Cerebellar cortex (tissue), 1 donor: ENCODE measurements at regions not wholly inside any gene's neighbourhood (a gene's known extent, or its start where the extent isn't known, plus 50 kb on each side); places are given as distances from the start of the nearest gene placed in this dataset.

Experiments used
- DNase-seq: peaks from one replicate; pipeline ENCODE4 v3.0.0-alpha.2; 2015; ENCODE audit warnings: low spot score

DNA sequence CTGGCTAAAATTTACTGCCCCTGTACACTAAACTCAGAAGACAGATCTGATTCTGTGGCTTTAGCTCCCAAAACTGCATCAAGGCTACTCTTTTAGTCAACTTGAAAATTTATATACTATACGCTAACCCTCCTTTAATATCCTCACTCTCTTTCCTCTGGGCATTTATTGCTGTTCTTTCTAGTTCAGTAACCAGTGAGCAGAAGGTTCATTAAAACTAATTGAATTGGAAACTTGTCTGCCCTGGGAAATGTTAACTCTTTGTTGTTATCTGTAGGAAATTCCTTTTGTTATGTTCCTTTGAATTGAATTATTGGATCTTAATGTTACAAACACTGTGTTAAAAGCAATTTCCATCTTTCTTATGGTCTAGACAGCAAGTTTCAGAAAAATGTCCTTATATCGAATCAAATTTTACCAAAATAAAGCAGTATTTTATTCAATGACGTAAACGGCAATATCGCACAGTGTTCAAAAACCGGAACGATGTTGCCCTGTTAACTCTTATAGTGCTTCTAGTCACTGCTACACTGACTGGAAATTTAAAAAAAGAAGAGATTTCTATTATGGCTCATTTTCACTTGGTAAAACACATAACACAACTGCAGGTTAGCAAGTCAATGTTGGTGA is 168.3 kb downstream of the NR4A2 start:
- DNase-seq: no peak

DNA sequence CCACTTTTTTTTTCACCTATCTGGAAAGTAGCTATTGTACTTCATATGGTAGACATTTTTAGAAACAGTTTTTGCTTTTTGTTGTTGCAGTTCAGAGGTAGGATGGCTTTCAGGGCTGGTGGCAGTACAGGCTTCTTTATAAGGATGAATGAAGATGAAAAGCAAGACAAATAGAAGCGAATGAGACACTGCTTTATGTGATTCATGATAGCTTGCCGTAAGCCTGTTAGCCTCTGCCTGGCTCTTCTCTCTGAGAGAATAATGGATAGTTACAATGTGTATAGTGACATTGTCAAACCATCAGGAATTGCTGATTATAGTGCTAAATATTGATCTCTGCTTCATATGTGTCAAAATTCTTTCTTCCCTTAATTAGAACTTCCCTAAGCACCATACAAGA is 173.7 kb downstream of the NR4A2 start:
- DNase-seq: no peak

DNA sequence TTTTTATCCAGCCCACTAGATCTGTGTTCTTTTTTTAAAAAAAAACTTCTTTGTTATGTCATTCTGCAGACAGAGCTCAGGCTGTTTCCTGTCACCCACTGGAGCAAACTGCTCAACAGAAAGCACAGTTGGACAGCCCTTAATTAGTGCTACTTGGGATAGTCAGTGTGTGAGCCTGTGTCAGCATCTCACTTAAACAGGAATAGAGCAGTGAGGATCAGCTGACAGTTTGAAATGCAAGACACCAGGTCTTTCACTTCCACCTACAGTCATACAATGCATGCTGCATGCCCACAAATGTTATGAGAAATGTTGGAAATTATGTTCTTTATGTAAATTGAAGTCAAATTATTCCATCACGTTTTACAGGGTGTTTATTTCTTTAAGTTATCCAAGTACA is 174.9 kb downstream of the NR4A2 start:
- DNase-seq: no peak

DNA sequence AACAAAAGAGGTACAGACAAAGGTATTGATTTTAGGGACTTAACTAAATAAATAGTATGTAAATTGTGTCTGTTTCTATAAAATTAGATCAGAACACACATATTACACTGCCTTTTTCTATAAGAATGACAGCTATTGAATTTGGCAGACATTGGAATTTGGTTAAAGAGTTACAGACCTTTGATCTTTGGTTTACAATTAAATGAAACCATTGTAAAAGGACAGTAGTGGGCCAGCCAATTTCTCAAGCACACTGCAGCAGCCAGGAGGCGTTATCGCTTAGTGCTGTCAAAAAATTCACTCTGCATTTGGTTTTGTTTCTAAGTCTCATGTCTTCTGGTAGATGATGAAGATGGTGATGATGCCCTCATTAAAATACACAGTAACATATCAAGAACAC is 175.9 kb downstream of the NR4A2 start:
- DNase-seq: no peak

DNA sequence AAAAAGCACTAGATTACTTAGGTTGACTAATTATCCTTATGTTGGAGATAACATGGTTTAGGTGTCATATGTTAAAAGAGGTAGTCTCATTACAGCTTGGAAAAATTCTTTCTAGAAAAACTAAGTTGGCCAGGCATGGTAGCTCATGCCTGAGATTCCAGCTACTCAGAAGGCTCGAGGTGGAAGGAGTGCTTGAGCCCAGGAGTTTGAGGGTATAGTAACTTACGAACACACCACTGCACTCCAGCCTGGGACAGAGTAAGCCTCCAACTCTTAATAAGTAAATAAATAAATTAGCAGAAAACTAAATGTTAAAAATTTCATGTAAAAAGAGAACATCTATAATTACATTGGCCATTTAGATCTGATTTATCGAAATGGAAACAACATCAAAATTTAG is 177.2 kb downstream of the NR4A2 start:
- no peak for DNase-seq

DNA sequence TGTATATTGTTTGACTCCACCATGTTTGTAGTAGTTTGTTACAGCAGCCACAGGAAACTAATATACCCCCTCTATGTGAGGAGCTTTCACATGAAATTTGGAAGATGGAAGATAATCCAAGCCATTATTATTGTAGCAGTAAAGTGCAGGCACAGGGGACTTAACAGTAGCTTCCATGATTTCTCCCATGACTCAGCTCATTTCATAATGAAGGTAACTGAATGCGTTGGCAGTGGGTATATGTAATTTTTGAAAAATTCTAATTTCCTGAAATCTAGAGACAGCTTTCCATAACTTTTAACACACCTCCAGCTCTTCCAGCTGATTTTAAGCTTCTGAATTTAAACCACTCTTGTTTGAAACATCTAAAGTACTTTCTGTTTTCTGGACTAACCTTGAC is 181.2 kb downstream of the NR4A2 start:
- no peak for DNase-seq

DNA sequence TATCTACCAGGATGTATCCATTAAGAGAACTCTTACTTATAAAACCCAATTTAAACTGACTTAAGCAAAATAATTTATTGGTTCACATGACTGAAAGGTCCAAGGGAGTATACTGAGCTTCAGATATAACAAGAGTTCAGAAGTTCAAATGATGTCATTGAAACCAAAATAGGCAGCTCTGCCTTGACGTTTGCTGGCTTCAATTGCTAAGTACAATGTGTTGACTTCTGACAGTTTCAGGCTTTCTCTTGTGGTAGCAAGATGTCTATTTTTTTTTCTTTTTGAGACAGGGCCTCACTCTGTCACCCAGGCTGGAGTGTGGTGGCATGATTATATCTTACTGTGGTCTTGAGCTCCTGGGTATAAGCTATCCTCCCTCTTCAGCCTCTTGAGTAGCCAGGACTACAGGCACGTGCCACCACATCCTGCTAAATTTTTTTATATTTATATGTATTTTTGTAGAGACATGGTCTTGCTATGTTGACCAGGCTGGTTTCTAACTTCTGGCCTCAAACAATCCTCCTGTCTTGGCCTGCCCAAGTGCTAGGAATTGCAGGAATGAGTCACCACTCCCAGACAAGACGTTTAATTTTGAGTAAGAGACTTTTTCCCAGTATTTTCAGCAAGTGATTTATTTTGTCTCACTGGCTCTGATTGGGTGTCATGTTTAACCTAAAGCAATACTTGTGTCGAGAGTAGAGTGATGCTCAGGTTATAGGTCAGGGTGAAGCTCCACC is 184.8 kb downstream of the NR4A2 start:
- DNase-seq: no peak

DNA sequence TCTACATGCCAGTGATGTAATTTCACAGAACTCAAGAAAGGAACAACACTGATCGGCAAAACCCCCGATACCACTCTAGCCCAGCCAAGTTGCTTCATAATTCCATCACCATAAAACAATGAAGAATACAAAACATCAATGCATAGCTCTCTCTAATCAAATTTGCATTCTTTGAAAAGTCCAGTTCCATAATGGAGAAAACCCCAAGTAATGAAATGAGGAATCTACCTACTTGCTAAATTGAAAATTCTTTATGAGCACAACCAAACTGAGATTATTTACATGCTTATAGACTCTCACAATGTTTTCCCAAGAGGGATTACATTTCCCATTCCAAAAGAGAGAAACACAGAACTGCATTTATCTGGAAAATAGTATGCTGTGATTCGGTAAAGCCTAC is 186.5 kb downstream of the NR4A2 start:
- no peak for DNase-seq

DNA sequence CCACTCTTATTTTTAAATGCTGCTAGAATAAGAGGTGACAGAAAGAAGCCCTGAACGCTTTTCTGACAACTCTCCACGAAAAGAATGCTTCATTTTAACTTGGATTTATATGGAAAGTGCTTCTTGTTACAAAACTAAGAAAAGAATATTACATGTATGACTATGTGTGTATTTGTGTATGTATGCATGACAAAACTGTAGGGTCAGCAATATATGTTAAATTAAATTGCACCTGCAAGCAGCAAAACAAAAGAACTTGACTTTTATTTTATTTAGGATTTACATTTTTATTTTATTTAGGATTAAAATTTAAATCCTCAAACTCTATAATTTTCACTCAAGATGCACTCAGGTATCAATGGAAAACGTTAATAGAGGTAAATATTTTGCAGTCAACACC is 187.1 kb downstream of the NR4A2 start:
- DNase-seq: no peak

DNA sequence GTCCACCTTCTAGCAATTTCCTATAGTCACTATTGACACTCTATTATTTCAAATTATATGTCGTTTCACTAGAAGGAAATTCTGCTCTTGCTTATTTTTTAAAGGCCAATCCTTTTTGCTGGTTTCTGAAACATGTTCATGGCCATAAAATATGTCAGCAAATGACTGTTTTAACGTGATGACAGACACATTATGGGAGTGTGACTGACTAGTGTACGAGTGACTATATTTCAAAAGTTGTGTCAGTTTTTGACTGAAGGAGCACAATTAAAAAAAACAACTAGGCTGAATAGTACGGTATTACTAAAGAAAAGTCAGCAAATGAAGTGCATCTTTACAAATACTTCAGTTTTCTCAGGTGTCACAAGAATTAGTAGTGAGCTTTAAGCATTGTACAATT is 196.0 kb downstream of the NR4A2 start:
- DNase-seq: no peak

DNA sequence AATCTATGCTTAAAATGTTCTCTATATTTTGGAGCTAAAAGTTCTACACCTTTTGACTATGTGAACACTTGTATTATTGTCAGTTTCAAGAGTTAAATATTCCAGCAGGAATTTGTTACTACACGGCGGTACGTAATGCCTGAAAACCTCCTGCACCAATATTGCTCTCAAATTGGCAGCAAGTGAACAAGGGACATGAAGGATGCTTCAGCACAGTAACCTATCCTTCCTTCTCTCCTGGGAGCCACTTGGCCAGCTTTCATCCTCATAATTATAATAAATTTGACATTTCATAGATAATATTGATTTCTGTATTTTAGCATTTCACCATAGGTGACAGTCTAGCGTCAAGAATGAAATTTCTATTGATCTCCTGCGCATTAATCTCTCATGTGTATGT is 197.6 kb downstream of the NR4A2 start:
- no peak for DNase-seq

DNA sequence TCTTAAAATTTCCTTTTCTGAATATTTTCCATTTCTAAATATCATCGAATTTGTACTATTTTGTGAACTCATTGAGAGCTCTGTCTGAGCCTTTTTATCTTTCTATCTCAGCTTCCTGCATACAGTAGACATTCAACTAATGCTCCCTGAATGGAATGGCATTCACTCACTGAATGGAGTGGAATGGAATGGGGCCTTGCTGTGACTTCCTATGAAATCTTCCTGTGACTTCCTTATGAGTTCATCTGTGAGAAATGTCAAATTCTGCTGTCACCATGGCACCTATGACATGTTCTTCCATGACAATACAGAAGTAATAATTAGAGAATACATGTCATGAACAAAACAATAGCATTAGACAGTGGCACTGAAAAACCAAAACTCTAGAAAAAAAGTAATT is 199.6 kb downstream of the NR4A2 start:
- DNase-seq: no peak

DNA sequence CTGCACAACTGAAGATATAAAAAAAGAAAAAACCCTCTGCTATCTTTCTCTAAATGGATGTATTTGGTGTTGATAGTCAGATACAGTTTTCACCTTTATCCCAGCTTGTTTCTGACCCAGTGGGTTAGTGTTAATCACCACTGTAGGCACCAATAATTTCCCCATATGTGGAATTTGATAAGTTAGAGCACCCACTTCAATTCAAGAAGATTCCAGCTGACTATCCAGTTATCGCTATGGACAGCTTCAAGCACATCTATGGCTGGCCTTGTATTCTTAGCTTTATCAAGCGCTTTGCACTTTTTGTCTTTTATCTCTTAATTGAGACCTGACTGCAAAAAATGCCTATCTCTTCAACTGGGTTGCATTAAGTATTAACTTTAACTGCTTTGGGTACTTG is 200.4 kb downstream of the NR4A2 start:
- no peak for DNase-seq

DNA sequence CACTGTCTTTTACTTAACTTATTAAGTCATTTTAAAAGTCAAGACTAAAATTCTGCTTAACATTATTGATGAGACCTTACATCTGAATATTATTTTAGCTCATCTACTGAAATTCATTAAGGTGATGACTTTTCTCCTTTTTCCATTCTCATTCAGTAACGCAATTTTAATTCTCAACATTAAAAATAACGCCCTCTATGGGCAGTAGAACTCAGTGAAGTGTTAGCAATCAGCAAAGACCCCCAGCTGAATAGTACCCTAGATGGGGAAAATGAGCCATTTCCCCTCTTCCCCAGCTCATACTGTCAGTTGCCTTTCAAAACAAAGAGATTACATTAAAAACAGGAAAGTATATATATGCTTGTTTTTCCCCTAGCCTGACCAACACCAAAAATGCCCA is 203.3 kb downstream of the NR4A2 start:
- no peak for DNase-seq

DNA sequence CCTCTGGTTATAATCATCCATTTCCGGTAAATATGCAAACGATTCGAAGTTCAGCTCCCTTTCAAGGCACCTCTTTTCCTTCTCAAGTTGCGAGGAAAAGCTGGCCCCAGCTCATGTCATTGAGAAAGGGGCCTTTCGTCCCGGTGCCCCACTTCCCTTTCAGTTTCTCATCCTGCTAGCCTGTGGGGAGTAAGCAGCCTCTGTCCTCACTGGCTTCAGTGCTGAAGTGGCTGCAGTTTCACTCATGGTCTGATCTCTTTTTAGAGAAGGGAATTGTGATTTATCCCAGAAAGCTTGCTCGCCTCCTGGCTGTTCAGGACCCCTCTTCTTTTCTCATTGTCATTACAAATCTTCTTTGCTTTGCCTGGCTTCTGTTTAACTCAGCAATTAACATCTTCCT is 207.5 kb downstream of the NR4A2 start:
- no peak for DNase-seq

DNA sequence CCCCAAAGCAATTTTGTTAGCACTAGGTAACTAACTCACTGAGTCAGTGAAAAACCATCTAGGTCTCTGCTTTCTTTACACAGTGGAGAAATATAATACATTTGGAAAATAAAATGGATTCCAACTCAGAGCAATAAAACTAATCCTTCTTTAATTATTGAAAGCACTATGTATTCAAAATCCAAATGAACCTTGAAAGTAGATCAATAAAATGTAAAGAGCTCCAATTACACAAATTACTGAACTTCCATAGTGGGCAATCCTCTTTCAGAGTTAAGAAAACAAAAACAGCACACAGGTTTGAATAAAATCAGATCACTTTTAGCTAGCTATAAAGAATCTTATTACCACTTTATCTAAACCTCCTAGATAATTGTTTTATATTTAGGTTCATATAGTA is 208.1 kb downstream of the NR4A2 start:
- no peak for DNase-seq

DNA sequence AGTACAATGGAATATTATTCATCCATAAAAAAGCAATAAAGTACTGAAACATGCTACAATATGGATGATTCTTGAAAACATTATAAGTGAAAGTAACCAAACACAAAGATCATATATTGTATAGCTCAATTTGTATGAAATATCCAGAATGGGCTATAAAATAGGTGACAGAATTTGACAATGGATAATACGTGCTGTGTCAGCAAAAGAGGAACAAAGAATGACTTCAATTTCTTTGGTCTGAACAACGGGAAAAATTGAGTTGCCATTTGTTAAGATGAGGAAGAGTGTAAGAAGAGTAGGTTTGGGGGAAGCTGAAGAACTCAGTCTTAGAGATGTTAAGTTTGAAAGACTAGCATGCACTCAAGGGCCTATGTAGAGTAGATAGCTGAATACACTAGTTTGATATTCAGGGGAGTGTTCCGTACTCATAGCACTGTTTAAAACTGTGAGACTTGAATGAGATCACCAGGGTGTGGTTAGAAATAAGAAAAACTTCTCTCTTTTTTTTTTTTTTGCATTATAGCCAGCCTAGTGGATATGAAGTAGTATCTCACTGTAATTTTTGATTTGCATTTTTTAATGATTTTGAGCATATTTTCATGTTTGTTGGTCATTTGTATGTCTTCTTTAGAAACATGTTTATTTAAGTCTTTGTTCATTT is 213.6 kb downstream of the NR4A2 start:
- no peak for DNase-seq

DNA sequence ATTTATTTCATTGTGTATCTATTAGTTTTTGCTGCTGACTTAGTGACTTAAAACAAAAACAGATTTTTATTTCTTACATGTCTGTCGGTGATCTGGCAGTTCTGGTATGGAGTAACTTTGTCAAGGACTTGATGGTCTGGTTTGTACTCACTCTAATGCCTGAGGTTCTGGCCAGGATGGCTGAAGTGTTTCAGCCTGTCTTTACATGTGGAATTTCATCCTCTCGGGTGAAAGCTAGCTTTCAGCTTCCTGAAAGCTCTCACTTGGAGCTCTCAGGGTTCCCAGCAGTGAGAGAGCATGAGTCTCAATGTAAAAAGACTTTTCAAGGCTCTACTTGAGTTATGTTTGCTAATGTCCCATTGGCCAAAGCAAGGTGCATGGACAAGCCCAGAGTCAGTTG is 216.4 kb downstream of the NR4A2 start:
- DNase-seq: no peak

DNA sequence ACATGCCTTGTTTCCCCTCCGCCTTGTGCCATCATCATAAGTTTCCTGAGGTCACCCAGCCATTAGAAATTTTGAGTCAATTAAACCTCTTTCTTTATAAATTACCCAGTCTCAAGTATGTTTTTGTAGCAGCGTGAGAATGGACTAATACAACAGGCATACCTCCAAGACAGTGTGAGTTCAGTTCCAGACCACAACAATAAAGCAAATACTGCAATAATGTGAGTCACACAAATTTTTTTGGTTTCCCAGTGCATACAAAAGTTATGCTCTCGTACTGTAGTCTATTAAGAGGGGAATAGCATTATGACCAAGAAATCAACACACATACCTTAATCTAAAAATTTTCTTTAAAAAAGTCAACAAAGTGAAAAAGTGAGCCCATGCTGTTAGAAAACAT is 217.2 kb downstream of the NR4A2 start:
- DNase-seq: no peak

DNA sequence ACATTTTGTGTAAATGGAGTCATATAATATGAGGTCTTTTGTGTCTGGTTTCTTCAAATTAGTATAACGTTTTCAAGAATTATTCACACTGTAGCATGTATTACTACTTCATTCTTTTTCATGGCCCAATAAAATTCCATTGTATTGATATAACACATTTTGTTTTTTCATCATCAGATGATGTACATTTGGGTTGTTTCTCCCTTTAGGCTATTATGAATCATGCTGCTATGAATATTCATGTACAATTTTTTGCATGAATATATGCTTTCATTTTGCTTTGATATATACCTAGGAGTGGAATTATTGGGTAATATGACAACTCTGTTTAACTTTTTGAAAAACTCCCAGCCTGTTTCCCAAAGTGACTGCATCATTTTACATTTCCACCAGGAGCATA is 220.2 kb downstream of the NR4A2 start:
- no peak for DNase-seq

DNA sequence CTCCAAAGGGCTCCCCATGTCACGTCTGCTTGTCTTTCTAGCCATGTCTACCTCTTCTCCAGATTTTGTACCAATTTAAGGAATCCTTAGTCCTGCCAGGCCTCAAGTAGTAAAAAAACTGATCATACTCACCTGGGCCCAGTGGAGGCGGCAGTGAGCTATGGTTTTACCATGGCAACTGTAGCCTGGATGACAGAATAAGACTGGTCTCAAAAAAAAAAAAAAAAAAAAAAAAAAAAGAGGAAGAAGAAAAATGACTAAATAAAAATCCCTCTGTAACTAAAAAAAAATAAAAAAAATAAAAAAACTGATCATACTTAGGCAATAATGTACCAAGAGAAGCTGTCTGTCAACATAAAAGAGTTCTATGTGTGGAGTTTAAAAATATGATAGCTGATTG is 221.6 kb downstream of the NR4A2 start:
- DNase-seq: peak; percentile 8

DNA sequence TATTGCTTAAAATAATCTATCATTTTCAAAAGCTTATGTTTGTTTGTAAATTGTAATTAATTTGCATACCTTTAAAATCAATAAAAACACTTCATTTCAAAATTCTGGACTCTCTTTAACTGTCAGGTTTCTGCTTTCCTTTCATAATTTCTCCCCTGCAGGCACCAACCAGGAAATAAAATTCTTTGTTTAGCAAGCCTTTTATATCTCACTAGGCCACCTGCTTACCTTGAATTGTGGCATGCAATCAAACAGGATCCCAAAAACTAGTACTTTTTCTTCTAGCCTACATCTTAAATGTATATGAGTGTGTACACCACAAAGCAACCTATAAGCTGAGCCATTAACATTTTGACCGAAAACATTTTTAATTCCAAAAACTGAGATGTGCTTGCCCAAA is 233.1 kb downstream of the NR4A2 start:
- no peak for DNase-seq

DNA sequence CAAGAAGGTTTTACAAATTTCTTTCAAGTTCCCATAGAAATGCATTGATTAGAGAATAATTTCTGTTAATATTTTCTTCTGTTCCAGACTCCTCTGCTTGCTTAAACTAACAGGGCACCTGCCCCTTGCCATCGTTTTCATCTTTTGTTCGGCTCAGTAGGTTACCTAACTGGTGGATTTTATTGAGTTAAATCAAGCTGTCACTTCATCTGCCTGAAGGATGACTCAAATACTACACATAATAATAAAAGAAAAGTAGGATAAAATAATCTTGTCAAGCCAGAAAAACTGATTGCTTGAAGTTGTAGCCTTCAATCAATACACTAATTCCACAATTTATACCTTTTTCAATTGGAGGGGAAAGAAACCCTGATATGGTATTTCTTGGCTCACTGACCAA is 234.0 kb downstream of the NR4A2 start:
- no peak for DNase-seq

DNA sequence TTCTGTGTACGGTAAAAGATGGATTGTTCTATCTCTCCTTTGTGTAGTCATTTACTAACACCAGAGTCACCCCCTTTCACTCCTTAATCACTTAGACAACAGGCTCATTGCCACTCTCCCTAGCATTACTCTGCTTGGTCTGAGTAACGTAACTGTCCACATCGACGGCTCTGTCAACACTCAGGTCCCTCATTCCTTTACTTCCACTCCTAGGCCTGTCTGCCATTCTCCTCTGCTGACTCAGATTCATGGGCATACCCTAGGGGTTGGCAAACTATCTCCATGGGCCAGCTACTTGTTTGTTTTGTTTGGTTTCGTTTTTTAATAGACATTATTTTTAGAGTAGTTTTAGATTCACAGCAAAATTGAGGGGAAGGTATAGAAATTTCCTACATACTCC is 243.9 kb downstream of the NR4A2 start:
- no peak for DNase-seq
